ENCODE measurements at regions not wholly inside any gene's neighbourhood (a gene's known extent, or its start where the extent isn't known, plus 50 kb on each side); places are given as distances from the start of the nearest gene placed in this dataset.
"Not testable (repeated sequence)": the region's sequence is repeated elsewhere in the genome, so short reads cannot be mapped to it uniquely, and the experiment has no call there.

DNA sequence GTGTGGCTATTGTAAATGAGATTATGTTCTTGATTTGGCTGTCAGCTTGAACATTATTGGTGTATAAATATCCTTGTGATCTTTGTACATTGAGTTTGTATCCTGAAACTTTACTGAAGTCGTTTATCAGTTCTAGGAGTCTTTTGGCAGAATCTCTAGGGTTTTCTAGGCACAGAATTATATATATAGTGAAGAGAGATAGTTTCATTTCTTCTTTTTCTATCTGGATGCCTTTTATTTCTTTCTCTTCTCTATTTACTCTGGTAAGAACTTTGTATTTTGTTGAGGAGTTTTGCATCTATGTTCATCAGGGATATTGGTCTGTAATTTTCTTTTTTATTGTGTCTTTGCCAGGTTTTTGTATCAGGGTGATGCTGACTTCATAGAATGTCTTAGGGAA lies 589.2 kb upstream of the MAN1A1 start:
- DNase-seq: no peak

DNA sequence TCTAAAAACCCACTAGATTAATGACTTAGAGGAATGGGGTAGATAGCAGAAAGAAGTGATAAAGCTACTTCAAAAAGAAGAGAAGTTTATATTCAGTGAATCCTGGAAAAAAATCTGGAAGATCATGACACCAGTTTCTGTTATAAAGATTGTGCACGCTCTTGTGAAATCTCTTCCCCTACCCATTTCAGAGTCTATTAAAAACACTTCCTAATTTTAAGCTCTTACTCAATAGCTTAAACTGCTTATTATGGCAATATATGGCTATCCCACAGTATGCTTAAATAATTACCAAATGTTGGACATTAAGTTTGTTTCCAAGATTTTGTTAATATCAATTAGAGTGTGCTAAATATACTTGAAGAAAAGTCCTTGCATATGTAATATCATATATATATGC lies 585.3 kb upstream of the MAN1A1 start:
- DNase-seq: no peak

DNA sequence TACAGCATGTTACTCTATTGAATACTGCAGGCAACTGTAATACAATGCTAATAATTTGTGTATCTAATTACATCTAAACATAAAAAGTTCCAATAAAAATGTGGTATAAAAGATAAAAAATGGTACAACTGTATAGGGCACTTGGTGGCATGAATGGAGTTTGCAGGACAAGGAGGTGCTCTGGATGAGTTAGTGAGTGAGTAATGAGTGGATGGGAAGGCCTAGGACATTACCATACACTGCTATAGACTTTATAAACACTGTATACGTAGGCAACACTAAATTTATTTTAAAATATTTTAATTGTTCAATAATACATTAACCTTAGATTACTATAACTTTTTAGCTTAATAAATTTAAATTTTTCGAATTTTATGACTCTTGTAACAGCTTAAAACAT lies 579.6 kb upstream of the MAN1A1 start:
- no peak for DNase-seq

DNA sequence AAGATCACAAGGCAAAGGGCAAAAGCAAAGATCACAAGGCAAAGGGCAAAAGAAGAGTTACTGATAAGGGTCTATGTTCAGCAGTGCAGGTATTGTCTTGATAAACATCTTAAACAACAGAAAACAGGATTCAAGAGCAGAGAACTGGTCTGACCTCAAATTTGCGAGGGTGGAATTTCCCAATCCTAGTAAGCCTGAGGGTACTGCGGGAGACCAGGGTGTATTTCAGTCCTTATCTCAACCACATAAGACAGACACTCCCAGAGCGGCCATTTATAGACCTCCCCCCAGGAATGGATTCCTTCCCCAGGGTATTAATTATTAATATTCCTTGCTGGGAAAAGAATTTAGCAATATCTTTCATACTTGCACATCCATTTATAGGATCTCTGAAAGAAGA lies 575.3 kb upstream of the MAN1A1 start:
- not testable (repeated sequence) for DNase-seq

DNA sequence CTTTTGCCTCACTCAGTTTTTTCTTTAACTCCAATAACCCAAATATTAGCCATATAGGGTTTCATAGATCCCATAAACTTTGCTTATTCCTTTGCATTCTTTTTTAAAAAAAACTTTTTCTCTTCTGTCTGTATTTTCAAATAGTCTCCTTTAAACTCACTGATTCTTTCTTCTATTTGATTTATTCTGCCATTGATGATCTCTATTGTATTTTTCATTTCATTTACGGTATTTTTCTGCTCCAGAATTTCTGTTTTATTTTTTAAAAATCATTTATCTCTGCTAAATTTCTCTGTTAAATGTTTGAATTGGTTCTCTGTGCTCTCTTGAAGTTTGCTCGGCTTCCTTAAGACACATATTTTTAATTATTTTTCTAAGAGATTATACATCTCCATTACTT lies 573.3 kb upstream of the MAN1A1 start:
- no peak for DNase-seq

DNA sequence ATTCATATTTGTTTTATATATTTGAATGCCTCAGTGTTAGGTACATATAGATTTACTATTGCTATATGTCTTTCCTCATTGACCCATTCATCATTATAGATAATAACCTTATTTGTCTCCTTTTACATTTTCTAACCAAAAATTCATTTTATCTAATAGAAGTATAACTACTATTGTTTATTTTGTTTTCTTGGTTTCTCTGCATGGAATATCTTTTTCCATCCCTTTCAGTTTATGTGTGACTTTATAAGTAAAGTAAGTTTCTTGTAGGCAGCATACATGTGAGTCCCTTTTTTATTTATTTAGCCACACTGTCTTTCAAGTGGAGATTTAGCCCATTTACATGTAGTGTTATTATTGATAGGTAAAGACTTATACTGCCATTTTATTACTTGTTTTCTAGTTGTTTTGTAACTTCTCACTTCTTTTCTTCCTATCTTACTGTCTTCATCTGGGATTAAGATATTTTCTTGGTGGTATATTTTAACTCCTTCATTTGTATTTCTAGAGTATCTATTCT lies 572.0 kb upstream of the MAN1A1 start:
- no peak for DNase-seq

DNA sequence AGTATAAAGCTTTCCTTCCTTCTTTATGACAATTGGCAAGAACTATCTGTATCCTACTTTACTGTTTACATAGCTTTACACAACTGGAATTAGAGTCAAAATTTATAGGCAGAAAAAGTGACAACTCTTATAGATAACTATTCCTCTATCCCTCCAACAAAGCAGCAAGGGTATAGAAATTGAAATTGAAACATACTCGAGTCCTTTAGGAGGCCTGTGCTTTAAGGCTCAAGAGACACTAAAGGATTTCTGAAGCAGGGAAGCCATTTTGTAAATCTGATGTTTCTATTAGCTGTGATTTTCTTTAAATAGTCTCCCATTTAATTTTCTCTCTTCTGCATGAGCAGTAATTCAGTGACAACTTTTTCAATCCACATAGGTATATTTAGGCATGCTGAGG lies 567.6 kb upstream of the MAN1A1 start:
- no peak for DNase-seq

DNA sequence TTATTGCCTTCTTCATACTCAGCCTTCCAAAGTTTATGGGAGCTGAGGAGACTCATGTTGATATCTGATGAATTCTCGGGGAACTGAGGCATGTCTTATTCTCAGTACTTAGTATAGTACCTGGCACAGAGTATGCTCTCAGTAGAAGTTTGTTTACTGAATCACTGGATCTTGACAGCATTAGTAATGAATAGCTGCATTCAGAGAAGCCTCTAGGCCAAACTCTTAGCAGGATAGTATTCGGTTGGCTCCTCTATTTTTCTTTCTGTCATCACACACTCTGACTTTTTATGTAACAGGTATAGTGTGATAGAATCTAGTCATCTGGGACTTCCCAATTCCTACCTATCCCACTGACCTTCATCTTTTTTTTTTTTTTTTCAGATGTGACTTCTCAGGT lies 566.4 kb upstream of the MAN1A1 start:
- DNase-seq: no peak

DNA sequence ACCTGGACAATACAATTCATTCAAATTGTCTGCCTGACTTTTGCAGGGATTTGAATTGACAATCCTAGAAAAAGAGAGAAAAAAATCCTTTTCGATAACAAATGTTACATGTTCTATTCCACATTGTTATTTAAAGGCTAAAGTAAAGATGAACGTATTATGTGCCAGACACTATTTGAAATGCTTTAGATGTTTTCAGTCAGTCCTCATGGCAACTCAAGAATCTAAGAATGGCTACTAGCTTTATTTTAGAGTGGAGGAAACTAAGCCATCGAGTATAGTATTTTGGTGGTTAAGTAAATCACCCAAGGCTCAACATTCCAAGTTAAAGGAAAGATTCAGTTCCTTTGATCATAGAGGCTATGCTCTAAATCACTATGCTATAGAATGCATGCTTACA lies 558.6 kb upstream of the MAN1A1 start:
- DNase-seq: no peak

DNA sequence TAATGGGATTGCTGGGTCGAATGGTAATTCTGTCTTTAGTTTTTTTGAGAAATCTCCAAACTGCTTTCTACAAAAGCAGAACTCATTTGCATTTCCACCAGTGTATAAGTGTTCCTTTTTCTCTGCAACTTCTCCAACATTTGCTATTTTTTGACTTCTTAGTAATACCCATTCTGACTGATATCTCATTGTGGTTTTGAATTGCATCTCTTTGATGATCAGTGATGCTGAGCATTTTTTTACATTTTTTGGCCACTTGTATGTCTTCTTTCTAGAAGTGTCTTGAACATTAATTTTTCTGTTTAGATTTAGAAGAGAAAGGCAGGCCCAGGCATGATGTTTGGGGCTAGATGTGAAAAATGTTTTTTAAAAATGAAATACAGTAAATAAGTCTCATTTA lies 553.1 kb upstream of the MAN1A1 start:
- DNase-seq: no peak

DNA sequence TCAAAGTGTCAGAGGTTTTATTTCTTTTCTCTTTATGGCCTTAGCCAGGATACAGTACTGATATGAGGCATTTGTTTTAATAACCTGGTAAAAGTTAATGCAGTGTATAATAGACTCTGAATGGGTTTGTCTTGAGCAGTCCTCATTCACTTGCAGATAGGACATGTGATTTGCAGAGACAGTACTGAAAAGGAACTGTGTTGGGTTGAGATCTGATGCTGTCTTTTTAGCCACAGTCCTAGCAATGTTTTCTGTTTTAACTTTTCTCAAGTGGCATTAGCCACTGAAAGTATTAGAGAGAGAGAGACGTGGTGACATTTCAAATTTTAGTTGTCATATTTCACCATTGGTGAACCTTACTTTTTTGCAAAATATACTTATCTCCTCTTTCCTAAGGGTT lies 547.2 kb upstream of the MAN1A1 start:
- DNase-seq: no peak

DNA sequence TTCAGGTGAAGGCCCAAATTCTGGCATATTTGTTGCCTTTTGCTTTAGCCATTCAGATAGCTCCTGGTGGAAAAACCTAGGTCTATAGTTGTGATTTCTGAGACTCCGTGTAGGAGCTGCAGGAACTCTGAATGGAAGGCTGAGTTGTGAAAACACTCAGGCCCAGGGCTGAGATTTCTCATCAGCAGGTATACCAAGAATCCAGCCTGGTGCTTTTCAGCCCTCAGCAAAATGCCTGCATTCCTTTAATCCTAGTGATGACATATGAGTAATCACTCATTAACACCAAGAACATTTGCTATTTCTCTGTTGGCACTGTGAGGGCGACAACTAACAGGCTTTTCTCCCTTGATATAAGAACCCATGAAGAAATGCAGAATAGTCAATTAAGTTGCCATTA lies 546.1 kb upstream of the MAN1A1 start:
- DNase-seq: no peak

DNA sequence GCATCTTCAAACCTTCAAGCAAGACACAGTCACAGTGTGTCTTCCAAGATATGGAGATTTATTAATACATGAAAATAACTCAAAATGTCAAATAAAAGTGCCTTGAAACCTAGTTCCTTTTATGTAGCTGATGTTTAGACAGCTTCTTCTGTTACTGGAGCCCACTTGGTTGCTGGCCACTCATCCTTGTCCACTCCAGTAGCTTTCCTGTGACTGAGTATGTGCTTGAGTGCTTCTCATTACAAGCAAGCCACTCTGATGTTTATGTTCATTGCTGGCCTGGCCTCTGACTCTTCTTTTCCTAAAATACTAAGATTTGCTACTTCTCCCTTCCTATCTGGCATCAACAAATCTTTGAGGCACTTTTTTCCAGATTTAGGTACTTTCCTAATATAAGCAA lies 545.2 kb upstream of the MAN1A1 start:
- DNase-seq: no peak

DNA sequence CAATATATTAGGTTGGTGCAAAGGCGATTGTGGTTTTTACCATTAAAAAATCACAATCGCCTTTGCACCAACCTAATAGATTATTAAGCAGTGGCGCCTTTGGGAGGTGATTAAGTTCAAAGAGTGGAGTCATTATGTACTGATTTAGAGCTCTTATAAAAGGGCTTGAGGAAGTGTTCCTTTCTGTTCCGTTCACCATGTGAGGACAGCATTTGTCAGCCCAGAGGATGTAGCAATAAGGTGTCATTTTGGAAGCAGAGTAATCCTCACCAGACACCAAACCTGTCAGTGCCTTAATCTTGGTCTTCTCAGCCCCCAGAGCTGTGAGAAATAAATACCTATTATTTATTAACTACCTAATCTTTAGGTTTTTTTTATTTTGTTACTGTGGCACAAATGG lies 542.1 kb upstream of the MAN1A1 start:
- DNase-seq: no peak

DNA sequence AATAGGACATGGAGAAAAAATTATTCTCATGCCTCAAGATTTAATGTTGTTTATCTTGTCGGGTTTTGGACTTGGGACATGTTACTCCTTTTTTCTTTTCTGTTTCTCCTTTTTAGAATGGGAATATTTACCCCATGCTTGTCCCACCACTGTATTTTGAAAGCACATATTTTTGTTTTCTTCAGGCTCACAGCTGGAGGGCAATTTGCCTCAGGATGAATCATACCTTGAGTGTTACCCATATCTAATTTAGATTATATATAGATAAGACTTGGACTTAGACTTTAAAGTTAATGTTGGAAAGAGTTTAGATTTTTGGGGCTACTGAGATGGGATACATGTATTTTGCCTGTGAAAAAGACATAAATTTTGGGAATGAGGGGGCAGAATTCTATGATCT lies 541.6 kb upstream of the MAN1A1 start:
- DNase-seq: no peak

DNA sequence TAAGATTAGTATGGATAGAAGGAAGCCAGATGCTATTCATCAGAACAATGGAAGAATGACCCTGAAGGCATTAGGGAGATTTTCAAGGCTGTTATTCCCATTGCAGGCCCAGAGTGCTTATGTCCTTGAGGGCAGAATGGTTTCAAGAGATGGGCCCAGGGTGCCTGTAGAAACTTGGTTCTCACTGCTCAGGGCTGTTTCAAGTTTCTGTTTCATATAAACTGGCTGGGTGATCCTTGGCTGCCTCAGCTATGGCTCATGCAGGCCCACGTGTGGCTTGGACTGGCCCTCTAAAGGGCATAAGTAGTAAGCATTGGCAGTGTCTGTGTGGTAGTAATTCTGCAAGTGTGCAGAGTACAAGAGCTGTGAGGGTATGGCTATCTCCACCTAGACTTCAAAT lies 540.9 kb upstream of the MAN1A1 start:
- DNase-seq: no peak

DNA sequence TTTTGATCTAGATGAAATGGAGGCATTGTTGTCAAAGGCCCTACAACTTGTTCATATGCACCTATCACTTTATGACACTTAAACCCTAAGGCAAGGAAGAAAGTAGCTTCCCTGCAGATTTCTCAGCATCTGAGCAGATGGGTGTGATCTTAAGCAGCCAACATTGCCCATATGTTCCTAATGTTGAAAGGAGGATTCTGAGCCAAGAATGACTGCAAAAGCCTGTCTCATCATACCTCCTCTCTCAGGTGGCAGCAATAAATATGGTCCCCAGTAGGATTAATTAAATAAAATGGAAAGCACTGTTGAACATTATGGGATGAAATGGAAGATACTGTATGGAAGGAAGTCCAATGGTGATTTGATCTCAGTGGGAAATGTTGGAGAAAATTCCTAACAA lies 538.1 kb upstream of the MAN1A1 start:
- DNase-seq: no peak

DNA sequence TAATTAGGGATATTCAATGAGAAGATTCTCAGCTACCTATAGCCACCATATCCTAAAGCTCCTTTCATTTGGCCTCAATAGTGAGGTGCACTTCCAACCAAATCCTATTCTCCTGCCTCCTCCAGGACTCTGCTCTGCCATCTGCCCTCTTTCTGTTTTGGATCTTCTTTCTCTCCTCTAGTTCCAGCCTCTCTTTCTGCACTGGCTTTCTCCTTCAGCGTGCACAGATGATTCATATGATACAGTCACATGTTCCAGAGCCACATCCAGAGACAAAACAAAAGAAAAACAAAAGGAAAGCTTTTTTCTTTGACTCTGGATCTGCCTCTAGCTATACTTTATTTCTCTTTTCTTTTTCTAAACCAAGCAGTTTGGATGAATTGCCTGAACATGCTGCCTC lies 531.9 kb upstream of the MAN1A1 start:
- DNase-seq: no peak

DNA sequence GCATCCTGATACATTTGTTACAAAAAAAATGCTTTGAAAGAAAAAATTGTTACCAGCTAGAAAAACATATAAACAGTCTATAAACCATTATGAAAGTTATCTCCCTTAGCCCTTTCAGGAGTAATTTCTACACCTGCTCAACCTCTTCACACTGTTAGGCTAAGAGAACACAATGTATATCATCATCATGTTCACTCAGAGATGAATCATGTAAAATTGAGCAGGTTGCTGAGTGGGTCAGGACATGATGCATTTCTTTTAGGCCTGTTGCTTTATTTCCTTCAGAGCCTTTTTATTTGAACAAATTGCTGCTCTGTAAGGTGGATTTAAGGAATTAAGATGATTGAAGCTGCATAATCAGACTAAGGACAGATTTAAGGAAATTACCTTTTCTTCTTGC lies 531.3 kb upstream of the MAN1A1 start:
- DNase-seq: no peak

DNA sequence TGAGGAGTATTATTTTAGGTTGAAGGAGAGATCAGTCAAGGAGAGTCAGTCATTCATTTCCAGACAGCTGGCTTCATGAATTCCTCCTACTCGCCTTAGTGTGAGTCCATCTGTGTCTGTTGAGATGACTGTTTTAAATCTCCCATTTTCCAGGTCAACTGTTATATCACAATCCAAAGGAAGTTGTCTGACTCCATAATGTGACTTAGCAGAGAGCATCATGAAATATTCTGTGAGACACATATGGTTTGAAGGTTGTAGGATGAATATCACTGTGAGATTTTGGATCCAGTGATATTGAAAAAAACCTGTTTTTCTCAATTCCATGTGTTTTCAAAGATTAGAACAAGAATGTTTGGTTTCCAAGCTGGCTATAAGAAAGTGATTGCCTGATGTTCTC lies 530.2 kb upstream of the MAN1A1 start:
- no peak for DNase-seq

DNA sequence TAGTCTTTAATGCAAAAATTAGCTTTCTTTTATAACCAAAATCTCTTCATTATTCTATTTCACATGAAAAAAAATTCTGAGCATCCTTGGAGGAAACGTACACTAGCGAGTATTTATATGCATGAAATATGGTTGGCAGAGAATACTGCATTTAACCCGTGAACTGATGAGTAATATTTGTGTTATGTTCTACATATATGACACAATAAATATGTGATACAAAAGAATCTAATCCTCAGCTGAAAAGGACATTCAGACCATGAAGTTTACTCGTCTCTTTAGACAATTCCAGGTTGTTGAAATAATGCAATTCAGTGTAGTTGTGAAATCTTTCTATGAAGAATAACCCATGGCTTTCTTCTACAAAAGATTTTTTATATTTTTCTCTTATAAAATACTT lies 524.8 kb upstream of the MAN1A1 start:
- DNase-seq: no peak

DNA sequence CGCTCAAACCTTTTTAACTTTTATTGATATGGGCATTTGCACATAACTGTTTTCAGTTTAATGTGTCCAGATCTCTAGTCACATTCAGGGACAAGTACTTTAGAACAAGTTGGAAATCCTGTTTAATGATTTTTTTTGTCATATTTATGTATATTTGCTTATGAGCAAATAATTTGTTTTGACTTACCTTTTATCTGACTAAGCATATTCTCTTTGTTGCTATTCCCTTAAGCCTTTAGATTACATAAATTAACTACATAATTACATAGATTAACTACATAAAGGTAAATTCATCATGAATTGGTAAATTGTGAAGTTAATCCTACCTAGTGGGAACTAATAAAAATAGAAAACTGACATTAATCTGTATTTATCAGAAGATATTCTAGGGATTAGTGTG lies 523.5 kb upstream of the MAN1A1 start:
- DNase-seq: no peak

DNA sequence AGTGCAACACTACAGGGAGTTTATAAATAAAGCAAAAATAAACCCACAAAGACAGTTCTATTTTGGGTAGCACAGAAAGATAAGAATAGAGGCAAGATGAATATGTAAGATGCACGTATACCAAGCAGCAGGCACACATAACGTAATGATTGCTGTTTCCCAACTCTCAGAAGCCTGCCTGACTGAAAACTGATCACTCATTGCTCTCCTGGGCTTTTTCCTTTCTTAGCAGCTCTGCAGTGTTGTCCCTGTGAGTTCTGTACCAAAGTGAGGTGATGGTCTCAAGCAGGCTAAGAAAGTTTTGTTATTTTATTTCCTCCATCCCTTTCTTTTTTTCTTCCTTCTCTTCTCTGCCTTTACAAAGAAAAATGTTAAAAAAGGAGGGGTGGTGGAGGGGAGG lies 522.0 kb upstream of the MAN1A1 start:
- DNase-seq: no peak

DNA sequence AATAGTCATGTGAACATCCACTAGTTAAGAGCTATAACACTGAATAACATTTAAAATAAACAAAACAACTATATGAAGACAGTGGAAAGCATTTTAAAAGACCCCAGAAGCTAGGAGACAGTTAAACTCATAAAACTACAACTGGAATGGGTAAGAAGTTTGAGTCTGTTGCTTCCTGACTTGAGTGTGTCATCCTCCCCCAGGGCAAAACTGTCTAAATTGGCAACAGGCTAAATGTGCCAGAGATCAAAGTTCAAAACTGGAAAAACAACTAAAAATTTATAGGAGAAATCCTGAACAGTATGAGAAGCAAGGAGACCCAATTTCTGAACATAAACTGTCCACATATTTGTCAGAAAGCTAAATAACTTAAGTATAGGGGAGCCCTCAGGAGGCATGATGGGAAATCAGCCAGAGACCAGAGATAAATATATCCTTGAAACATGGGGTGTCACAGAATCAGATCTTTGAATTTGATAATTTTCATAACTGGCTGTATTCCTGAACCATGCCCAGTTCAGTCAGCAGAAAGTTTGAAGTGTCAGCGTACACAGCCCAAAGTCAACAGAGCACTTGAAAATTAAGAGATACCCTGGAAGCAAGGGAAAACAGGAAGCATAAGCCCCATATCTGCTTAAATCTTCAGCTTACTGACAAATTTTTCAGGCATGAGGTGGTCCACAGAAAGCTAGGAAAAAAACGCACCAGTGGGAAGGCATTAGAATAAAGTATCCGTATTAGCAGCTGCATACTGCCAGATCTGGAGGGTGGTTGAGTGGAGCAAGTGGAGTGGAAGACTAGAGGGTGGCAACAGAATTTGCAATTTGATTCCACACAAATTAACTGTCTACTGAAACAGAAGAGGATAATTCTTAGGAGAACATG lies 516.1 kb upstream of the MAN1A1 start:
- no peak for DNase-seq

DNA sequence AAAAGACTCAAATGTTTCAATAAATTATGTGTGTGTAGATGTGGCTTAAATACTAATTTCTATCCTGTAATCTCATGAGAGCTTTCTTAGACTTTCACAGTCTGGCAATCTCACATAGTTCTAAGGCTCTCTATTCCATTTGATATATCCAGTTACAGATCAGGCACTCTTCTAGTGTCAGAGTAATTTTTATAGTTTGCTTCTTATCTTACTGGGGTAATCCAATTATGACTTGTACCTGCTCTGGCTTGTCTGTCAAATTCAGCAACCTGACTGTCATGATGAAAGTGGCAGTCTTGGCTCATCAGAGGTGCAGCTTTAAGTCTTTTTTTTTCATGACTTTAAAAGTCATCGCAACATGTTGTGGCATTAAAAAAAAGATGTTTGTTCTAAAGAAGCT lies 513.2 kb upstream of the MAN1A1 start:
- no peak for DNase-seq

Data from NCI-H1930 (cell line).